ENCODE measurements at regions not wholly inside any gene's neighbourhood (a gene's known extent, or its start where the extent isn't known, plus 50 kb on each side); places are given as distances from the start of the nearest gene placed in this dataset.

GRCh38 chr4:35491093-35491492 lies 753.2 kb downstream of the ARAP2 start:
- Histone ChIP-seq H3K36me3 (ENCODE audit: control insufficient read depth, insufficient read depth, low read length) (no peaks in the 10 kb centered on the region), H2AFZ (no peak overlapping the region), H3K27me3 (ENCODE audit: control insufficient read depth, insufficient read depth, low read length) (no peaks in the 10 kb centered on the region), H3K4me3 (ENCODE audit: low read depth, low read length) (no peak overlapping the region), H3K4me1 (no peaks in the 10 kb centered on the region), H3K79me2 (no peaks in the 10 kb centered on the region), H3K4me2 (ENCODE audit: low read length) (no peak overlapping the region), H3K9me3 (ENCODE audit: control insufficient read depth, low read length) (no peaks in the 10 kb centered on the region), H3K9ac (no peak overlapping the region), H3K27ac (no peak overlapping the region)
- TF ChIP-seq CTCF (IDR thresholded peaks at IDR 0.05) = no peak

- Histone ChIP-seq H3K4me1 (no peaks in the 10 kb centered on the region), H3K36me3 (ENCODE audit: control insufficient read depth, insufficient read depth, low read length) (no peaks in the 10 kb centered on the region), H3K27me3 (ENCODE audit: control insufficient read depth, insufficient read depth, low read length) (no peaks in the 10 kb centered on the region), H3K9me3 (ENCODE audit: control insufficient read depth, low read length) (no peaks in the 10 kb centered on the region), H2AFZ (no peak overlapping the region), H3K9ac (no peak overlapping the region), H3K4me3 (ENCODE audit: low read depth, low read length) (no peak overlapping the region), H3K27ac (no peak overlapping the region), H3K4me2 (ENCODE audit: low read length) (no peak overlapping the region), H3K79me2 (no peaks in the 10 kb centered on the region)
- no peak for TF ChIP-seq CTCF (IDR thresholded peaks at IDR 0.05)
Observed at GRCh38 chr4:35493977-35494376, 750.3 kb downstream of the ARAP2 start.

GRCh38 chr4:35494955-35495354 lies 749.4 kb downstream of the ARAP2 start:
- H2AFZ ChIP-seq = no peak overlapping the region
- no peak for TF ChIP-seq CTCF (IDR thresholded peaks at IDR 0.05)
- H3K9me3 ChIP-seq (ENCODE audit: control insufficient read depth, low read length) = no peaks in the 10 kb centered on the region

GRCh38 chr4:35500812-35501211 lies 743.5 kb downstream of the ARAP2 start:
- TF ChIP-seq CTCF (IDR thresholded peaks at IDR 0.05) = no peak
- H3K9me3 ChIP-seq (ENCODE audit: control insufficient read depth, low read length) = no peaks in the 10 kb centered on the region
- no peak overlapping the region for H3K4me3 ChIP-seq (ENCODE audit: low read depth, low read length)
- no peak overlapping the region for H3K4me2 ChIP-seq (ENCODE audit: low read length)
- no peaks in the 10 kb centered on the region for H3K79me2 ChIP-seq
- H3K36me3 ChIP-seq (ENCODE audit: control insufficient read depth, insufficient read depth, low read length) = no peaks in the 10 kb centered on the region
- H3K27ac ChIP-seq = no peak overlapping the region
- no peak overlapping the region for H3K9ac ChIP-seq
- H3K27me3 ChIP-seq (ENCODE audit: control insufficient read depth, insufficient read depth, low read length) = no peaks in the 10 kb centered on the region
- no peak overlapping the region for H2AFZ ChIP-seq
- no peaks in the 10 kb centered on the region for H3K4me1 ChIP-seq

More at GRCh38 chr4:35494955-35495354, 749.4 kb downstream of the ARAP2 start:
- Histone ChIP-seq H3K79me2 (no peaks in the 10 kb centered on the region), H3K27me3 (ENCODE audit: control insufficient read depth, insufficient read depth, low read length) (no peaks in the 10 kb centered on the region), H3K4me1 (no peaks in the 10 kb centered on the region), H3K36me3 (ENCODE audit: control insufficient read depth, insufficient read depth, low read length) (no peaks in the 10 kb centered on the region), H3K27ac (no peak overlapping the region), H3K4me3 (ENCODE audit: low read depth, low read length) (no peak overlapping the region), H3K4me2 (ENCODE audit: low read length) (no peak overlapping the region), H3K9ac (no peak overlapping the region)

- H3K4me3 ChIP-seq (ENCODE audit: low read depth, low read length) = no peak overlapping the region
- H3K4me2 ChIP-seq (ENCODE audit: low read length) = no peak overlapping the region
- no peaks in the 10 kb centered on the region for H3K27me3 ChIP-seq (ENCODE audit: control insufficient read depth, insufficient read depth, low read length)
- no peak overlapping the region for H3K27ac ChIP-seq
- H3K4me1 ChIP-seq = no peaks in the 10 kb centered on the region
- no peaks in the 10 kb centered on the region for H3K9me3 ChIP-seq (ENCODE audit: control insufficient read depth, low read length)
- no peaks in the 10 kb centered on the region for H3K79me2 ChIP-seq
- H2AFZ ChIP-seq = no peak overlapping the region
- H3K36me3 ChIP-seq (ENCODE audit: control insufficient read depth, insufficient read depth, low read length) = no peaks in the 10 kb centered on the region
- no peak for TF ChIP-seq CTCF (IDR thresholded peaks at IDR 0.05)
- no peak overlapping the region for H3K9ac ChIP-seq
Observed at GRCh38 chr4:35503435-35503834, 740.9 kb downstream of the ARAP2 start.
